IMR-90 (cell line): ENCODE measurements at regions not wholly inside any gene's neighbourhood (a gene's known extent, or its start where the extent isn't known, plus 50 kb on each side); places are given as distances from the start of the nearest gene placed in this dataset.

Source experiments
- ATAC-seq: fragments of 200-7000 bp; cut with Tn5 transposase; 2 replicates; pipeline ENCODE4 v1.9.1; 2020; ENCODE audit warnings: low read depth, mild to moderate bottlenecking, moderate library complexity
- BruUV-seq: library from RNA; stranded (reverse); fragments of 400-500 nt; replicated peaks from 2 replicates; lab custom pipeline; 2021; lab: Mats Ljungman, UMichigan
- CTCF ChIA-PET: fragments of 300-600 bp; formaldehyde crosslinking; extraction: SDS; loops from one replicate; lab custom pipeline; 2021; ENCODE audit warnings: antibody characterized with exemption; lab: Yijun Ruan, JAX
- POLR2A ChIA-PET: fragments of 300-600 bp; sonication (Branson Sonifier 250); formaldehyde crosslinking; loops from one replicate; lab custom pipeline; 2022; ENCODE audit warnings: antibody characterized with exemption; ENCODE audit not compliant: unreplicated experiment; lab: Charles Lee
- DNase-seq: peaks from one replicate; pipeline ENCODE4 v3.0.0; 2013
- H2AFZ ChIP-seq: replicated peaks from 2 replicates; pipeline ENCODE3; 2013; ENCODE audit warnings: low read length, mild to moderate bottlenecking; ENCODE audit not compliant: poor library complexity
- H2AK5ac ChIP-seq: 2 replicates; pipeline ENCODE4 v1.6.1; 2013; ENCODE audit warnings: low read depth, low read length, inconsistent platforms
- H2AK9ac ChIP-seq: replicated peaks from 2 replicates; pipeline ENCODE3; 2013; ENCODE audit warnings: mild to moderate bottlenecking, low read depth, low read length, moderate library complexity; ENCODE audit not compliant: poor library complexity
- H2BK120ac ChIP-seq: 2 replicates; pipeline ENCODE4 v1.6.1; 2013; ENCODE audit warnings: low read depth, low read length, inconsistent platforms
- H2BK15ac ChIP-seq: 3 replicates; pipeline ENCODE4 v1.6.1; 2013; ENCODE audit warnings: low read depth, low read length, inconsistent platforms
- H2BK20ac ChIP-seq: 2 replicates; pipeline ENCODE4 v1.6.1; 2013; ENCODE audit warnings: low read depth, mild to moderate bottlenecking, inconsistent platforms, low read length, moderate library complexity
- H2BK5ac ChIP-seq: 2 replicates; pipeline ENCODE4 v1.6.1; 2013; ENCODE audit warnings: mild to moderate bottlenecking, low read depth, low read length, inconsistent platforms; ENCODE audit not compliant: poor library complexity, severe bottlenecking
- H3K14ac ChIP-seq: replicated peaks from 2 replicates; pipeline ENCODE4 v1.6.1; 2013; ENCODE audit warnings: low read depth, low read length, inconsistent platforms
- H3K18ac ChIP-seq: 2 replicates; pipeline ENCODE4 v1.6.1; 2013; ENCODE audit warnings: low read depth, low read length, control low read depth
- H3K23ac ChIP-seq: 2 replicates; pipeline ENCODE4 v1.6.1; 2013; ENCODE audit warnings: low read depth, low read length, inconsistent platforms
- H3K27ac ChIP-seq: 2 replicates; pipeline ENCODE4 v1.5.1; 2013; ENCODE audit warnings: mild to moderate bottlenecking, control low read depth, low read length; ENCODE audit not compliant: insufficient read depth
- H3K27me3 ChIP-seq: 2 replicates; pipeline ENCODE4 v1.6.1; 2013; ENCODE audit warnings: low read length; ENCODE audit not compliant: control insufficient read depth, insufficient read depth
- H3K36me3 ChIP-seq: 2 replicates; pipeline ENCODE4 v1.6.1; 2013; ENCODE audit warnings: low read length, mixed read lengths; ENCODE audit not compliant: control insufficient read depth, insufficient read depth
- H3K4ac ChIP-seq: 2 replicates; pipeline ENCODE4 v1.6.1; 2013; ENCODE audit warnings: low read depth, low read length, inconsistent platforms
- H3K4me1 ChIP-seq: 2 replicates; pipeline ENCODE4 v1.6.1; 2013; ENCODE audit warnings: low read length, mixed read lengths; ENCODE audit not compliant: control insufficient read depth, insufficient read depth
- H3K4me2 ChIP-seq: 2 replicates; pipeline ENCODE4 v1.6.1; 2013; ENCODE audit warnings: low read depth, mild to moderate bottlenecking, control low read depth, low read length, moderate library complexity
- H3K4me3 ChIP-seq: 2 replicates; pipeline ENCODE4 v1.5.1; 2013; ENCODE audit warnings: low read depth, mild to moderate bottlenecking, control low read depth, low read length, moderate library complexity; ENCODE audit not compliant: insufficient read depth
- H3K56ac ChIP-seq: 2 replicates; pipeline ENCODE4 v1.6.1; 2013; ENCODE audit warnings: low read length, inconsistent platforms; ENCODE audit not compliant: insufficient read depth; ENCODE audit errors: extremely low read depth
- H3K79me1 ChIP-seq, 2 experiments: 2 replicates each; pipeline ENCODE4 v1.6.1; 2013; ENCODE audit warnings: low read length in 2 of 2, inconsistent platforms in 1 of 2, low read depth in 1 of 2
- H3K9ac ChIP-seq: 2 replicates; pipeline ENCODE4 v1.6.1; 2013; ENCODE audit warnings: low read depth, low read length, control low read depth
- H3K9me1 ChIP-seq: 2 replicates; pipeline ENCODE4 v1.6.1; 2013; ENCODE audit warnings: low read length, inconsistent platforms; ENCODE audit not compliant: insufficient read depth
- H3K9me3 ChIP-seq: 2 replicates; pipeline ENCODE4 v1.6.1; 2013; ENCODE audit warnings: low read length; ENCODE audit not compliant: control insufficient read depth, insufficient read depth
- H4K20me1 ChIP-seq: 2 replicates; pipeline ENCODE4 v1.6.1; 2013; ENCODE audit warnings: low read length, inconsistent platforms; ENCODE audit not compliant: insufficient read depth
- H4K5ac ChIP-seq: 2 replicates; pipeline ENCODE4 v1.6.1; 2013; ENCODE audit warnings: mild to moderate bottlenecking, low read depth, low read length, control low read depth
- H4K8ac ChIP-seq, 2 experiments: 2 replicates each; pipeline ENCODE4 v1.6.1; 2013; ENCODE audit warnings: low read depth in 2 of 2, low read length in 2 of 2, control low read depth in 1 of 2, inconsistent platforms in 1 of 2
- H4K91ac ChIP-seq: 2 replicates; pipeline ENCODE4 v1.6.1; 2013; ENCODE audit warnings: low read depth, low read length, inconsistent platforms; ENCODE audit not compliant: insufficient read depth
- BHLHE40 ChIP-seq: fragments of 150-350 bp; IDR thresholded peaks from 2 replicates; pipeline ENCODE4 v1.6.1; 2016; ENCODE audit warnings: mild to moderate bottlenecking, low read depth, low read length
- CEBPB ChIP-seq: IDR thresholded peaks from 2 replicates; pipeline ENCODE4 v1.6.1; 2012; ENCODE audit warnings: low read depth, low read length, improper control_type of control experiment
- CHD1 ChIP-seq: IDR thresholded peaks from 2 replicates; pipeline ENCODE4 v1.6.1; 2012; ENCODE audit warnings: low read depth, low read length, improper control_type of control experiment
- CTCF ChIP-seq: conservative IDR thresholded peaks from 2 replicates; pipeline ENCODE4 v1.5.1; 2012; ENCODE audit warnings: mild to moderate bottlenecking, low read depth, low read length, improper control_type of control experiment
- ELK1 ChIP-seq: fragments of 150-350 bp; IDR thresholded peaks from 2 replicates; pipeline ENCODE4 v1.6.1; 2016; ENCODE audit warnings: low read depth, mild to moderate bottlenecking, low read length, moderate library complexity, borderline replicate concordance
- FOS ChIP-seq: fragments of 150-350 bp; IDR thresholded peaks from 2 replicates; pipeline ENCODE4 v1.6.1; 2016; ENCODE audit warnings: low read depth, low read length
- MAFK ChIP-seq: IDR thresholded peaks from 2 replicates; pipeline ENCODE4 v1.6.1; 2012; ENCODE audit warnings: low read depth, low read length, improper control_type of control experiment
- MAZ ChIP-seq: IDR thresholded peaks from 2 replicates; pipeline ENCODE4 v1.6.1; 2012; ENCODE audit warnings: low read depth, mild to moderate bottlenecking, low read length, improper control_type of control experiment, moderate library complexity, borderline replicate concordance
- MXI1 ChIP-seq: IDR thresholded peaks from 2 replicates; pipeline ENCODE4 v1.6.1; 2012; ENCODE audit warnings: low read depth, mild to moderate bottlenecking, low read length, moderate library complexity, borderline replicate concordance
- NFE2L2 ChIP-seq: fragments of 150-350 bp; IDR thresholded peaks from 2 replicates; pipeline ENCODE4 v1.6.1; 2016; ENCODE audit warnings: low read depth, mild to moderate bottlenecking, low read length
- POLR2A ChIP-seq: IDR thresholded peaks from 2 replicates; pipeline ENCODE4 v1.6.1; 2012; ENCODE audit warnings: mild to moderate bottlenecking, low read depth, low read length
- RAD21 ChIP-seq: IDR thresholded peaks from 2 replicates; pipeline ENCODE4 v1.6.1; 2012; ENCODE audit warnings: low read length, improper control_type of control experiment
- RCOR1 ChIP-seq: IDR thresholded peaks from 2 replicates; pipeline ENCODE4 v1.6.1; 2012; ENCODE audit warnings: mild to moderate bottlenecking, low read length, improper control_type of control experiment; ENCODE audit not compliant: insufficient replicate concordance
- RFX5 ChIP-seq: IDR thresholded peaks from 2 replicates; pipeline ENCODE4 v1.8.0; 2012; ENCODE audit warnings: low read depth, mild to moderate bottlenecking, low read length, moderate library complexity
- SMC3 ChIP-seq: fragments of 150-350 bp; IDR thresholded peaks from 2 replicates; pipeline ENCODE4 v1.6.1; 2016; ENCODE audit warnings: low read depth, mild to moderate bottlenecking, antibody characterized with exemption, low read length, moderate library complexity
- USF2 ChIP-seq: fragments of 150-350 bp; IDR thresholded peaks from 2 replicates; pipeline ENCODE4 v1.6.1; 2017; ENCODE audit warnings: mild to moderate bottlenecking, antibody characterized with exemption, low read length, low read depth
- WGBS, 2 experiments: methylation state at CpG; one replicate each; pipeline versions ENCODE4 v1.1.5 to v1.1.7; 2013; ENCODE audit warnings: missing lambda C conversion rate in 2 of 2; ENCODE audit not compliant: insufficient read length in 1 of 2; ENCODE audit errors: extremely low coverage in 2 of 2; 5-methylcytosine and 5-hydroxymethylcytosine counted together
- dilution Hi-C: fragments of 300-500 bp; cut with HindIII; formaldehyde crosslinking; loops from one replicate; pipeline ENCODE4 v1.14.3; 2018; ENCODE audit warnings: low sequenced_read_pairs; ENCODE audit not compliant: unreplicated experiment
- in situ Hi-C: fragments of 300-500 bp; cut with MboI; formaldehyde crosslinking; loops from 3 replicates; pipeline ENCODE4 v1.14.3; 2019; ENCODE audit warnings: low sequenced_read_pairs, inconsistent platforms, mixed read lengths
- intact Hi-C: fragments of 100-400 bp; cut with micrococcal nuclease; formaldehyde crosslinking; loops from 2 replicates; pipeline ENCODE4 v1.10.0; 2022

GRCh38 chr3:176447369-176447768 is 749.9 kb downstream of the TBL1XR1 start:
- TF ChIP-seq RCOR1 (no peak), MXI1 (no peak), FOS (no peak), NFE2L2 (no peak), USF2 (no peak), CEBPB (no peak), RAD21 (no peak), MAFK (no peak), CTCF (no peak), SMC3 (no peak), BHLHE40 (no peak), RFX5 (no peak), MAZ (no peak), CHD1 (no peak), POLR2A (no peak), ELK1 (no peak)
- H3K9me3 ChIP-seq, result no peaks in the 10 kb centered on the region
- intact Hi-C loops, result no loop called here
- H2AK5ac ChIP-seq, result no peak overlapping the region
- POLR2A ChIA-PET, result no interaction called here
- H3K27me3 ChIP-seq, result no peaks in the 10 kb centered on the region
- DNase-seq, result no peak
- no peak overlapping the region for H3K14ac ChIP-seq
- BruUV-seq, result no TSS peak
- no peak overlapping the region for H2BK15ac ChIP-seq
- no peak overlapping the region for H3K4me2 ChIP-seq
- H4K8ac ChIP-seq, result no peak overlapping the region
- CTCF ChIA-PET, result interaction anchor here (0.6 kb wide), 1 partner anchor 134 kb away, joined by 3 read pairs; no protein-coding TSS in a partner anchor
- dilution Hi-C loops, result no loop called here
- H3K56ac ChIP-seq, result no peak overlapping the region
- no peak overlapping the region for H2AK9ac ChIP-seq
- H3K4me3 ChIP-seq, result no peak overlapping the region
- WGBS, 2 experiments, result no CpG with 5 or more reads among the region's 4 CpGs
- H3K9me1 ChIP-seq, result no peaks in the 10 kb centered on the region
- H2BK5ac ChIP-seq, result no peak overlapping the region
- no peak for ATAC-seq
- no peak overlapping the region for H3K9ac ChIP-seq
- no peak overlapping the region for H3K18ac ChIP-seq
- in situ Hi-C loops, result loop anchor here (25.0 kb wide), 1 partner anchor 1285 kb away; no protein-coding TSS in a partner anchor
- no peaks in the 10 kb centered on the region for H4K20me1 ChIP-seq
- H3K4ac ChIP-seq, result no peak overlapping the region
- H3K23ac ChIP-seq, result no peak overlapping the region
- no peak overlapping the region for H4K5ac ChIP-seq
- no peak overlapping the region for H2BK120ac ChIP-seq
- no peaks in the 10 kb centered on the region for H3K4me1 ChIP-seq
- no peak overlapping the region for H2AFZ ChIP-seq
- no peak overlapping the region for H3K27ac ChIP-seq
- H2BK20ac ChIP-seq, result no peak overlapping the region
- no peak overlapping the region for H4K91ac ChIP-seq
- no peaks in the 10 kb centered on the region for H3K36me3 ChIP-seq
- no peaks in the 10 kb centered on the region for H3K79me1 ChIP-seq
